K562 (cell line): ENCODE measurements at regions not wholly inside any gene's neighbourhood (a gene's known extent, or its start where the extent isn't known, plus 50 kb on each side); places are given as distances from the start of the nearest gene placed in this dataset.

Experiments used
- ATAC-seq: fragments of 200-7000 bp; cut with Tn5 transposase; 3 replicates; pipeline ENCODE4 v1.9.1; 2020; ENCODE audit warnings: moderate library complexity
- BruUV-seq: library from RNA; stranded (reverse); fragments of 400-500 nt; replicated peaks from 2 replicates; lab custom pipeline; 2021; lab: Mats Ljungman, UMichigan
- CTCF ChIA-PET: fragments of 300-600 bp; formaldehyde crosslinking; extraction: SDS; loops from one replicate; lab custom pipeline; 2021; ENCODE audit warnings: low intra/inter-chr PET ratio; lab: Yijun Ruan, JAX
- POLR2A ChIA-PET: fragments of 300-600, 350-650 bp; sonication (Branson Sonifier 250); formaldehyde crosslinking; extraction: SDS; loops from one replicate; lab custom pipeline; 2021; ENCODE audit warnings: antibody characterized with exemption, inconsistent platforms; lab: Yijun Ruan, JAX
- DNase-seq, 4 experiments: peaks; one replicate each; pipeline versions ENCODE4 v3.0.0 to v3.0.0-alpha.2; 2011 to 2018; ENCODE audit warnings: low spot score in 3 of 4, mixed read lengths in 3 of 4; ENCODE audit errors: extremely low read depth in 1 of 4
- FAIRE-seq: peaks from 2 replicates; lab custom pipeline; 2011; peaks lifted over from hg19 to GRCh38; lab: Jason Lieb, UNC
- H2AFZ ChIP-seq: 2 replicates; pipeline ENCODE4 v1.6.0; 2011; ENCODE audit warnings: low read depth, low read length, control low read depth, inconsistent platforms
- H3K27ac ChIP-seq: fragments of 200-600 bp; 3 replicates; pipeline ENCODE4 v1.8.0; 2011; ENCODE audit warnings: low read depth, mild to moderate bottlenecking, control low read depth, inconsistent platforms, low read length, moderate library complexity, mixed read lengths; ENCODE audit errors: extremely low read depth
- H3K27me3 ChIP-seq, 2 experiments: fragments of 300-600 bp in 1 of 2; 2 replicates in 1 of 2; 3 replicates in 1 of 2; pipeline versions ENCODE4 v1.6.0 to v1.8.0; 2011; ENCODE audit warnings: inconsistent platforms in 2 of 2, low read length in 2 of 2, mild to moderate bottlenecking in 1 of 2, mixed read lengths in 1 of 2, moderate library complexity in 1 of 2; ENCODE audit not compliant: control insufficient read depth in 2 of 2, insufficient read depth in 2 of 2
- H3K36me3 ChIP-seq: fragments of 300-600 bp; 3 replicates; pipeline ENCODE4 v1.8.0; 2011; ENCODE audit warnings: mild to moderate bottlenecking, low read length, inconsistent platforms; ENCODE audit not compliant: control insufficient read depth, insufficient read depth
- H3K4me1 ChIP-seq, 2 experiments: fragments of 200-600 bp in 1 of 2; replicated peaks in 1 of 2; 2 replicates in 1 of 2; 3 replicates in 1 of 2; pipeline versions ENCODE4 v1.5.1 to v1.8.0; 2011; ENCODE audit warnings: inconsistent platforms in 2 of 2, low read length in 2 of 2, mild to moderate bottlenecking in 1 of 2, mixed read lengths in 1 of 2, moderate library complexity in 1 of 2; ENCODE audit not compliant: control insufficient read depth in 2 of 2, insufficient read depth in 2 of 2
- H3K4me2 ChIP-seq: 2 replicates; pipeline ENCODE4 v1.6.1; 2011; ENCODE audit warnings: low read length, control low read depth, inconsistent platforms, mixed read lengths; ENCODE audit not compliant: insufficient read depth
- H3K4me3 ChIP-seq: fragments of 200-600 bp; sonication (generic), shearing (Covaris generic); 2 replicates; pipeline ENCODE4 v1.5.1; 2016; ENCODE audit warnings: control low read depth, inconsistent platforms
- H3K79me2 ChIP-seq: fragments of 200-600 bp; 3 replicates; pipeline ENCODE4 v1.8.0; 2011; ENCODE audit warnings: low read length, inconsistent platforms; ENCODE audit not compliant: control insufficient read depth, insufficient read depth
- H3K9ac ChIP-seq, 2 experiments: 2 replicates each; pipeline versions ENCODE4 v1.6.0 to v1.6.1; 2011; ENCODE audit warnings: low read depth in 2 of 2, low read length in 2 of 2, control low read depth in 1 of 2, inconsistent platforms in 1 of 2, mild to moderate bottlenecking in 1 of 2, mixed read lengths in 1 of 2; ENCODE audit not compliant: insufficient read depth in 1 of 2
- H3K9me1 ChIP-seq: one replicate; pipeline ENCODE4 v1.6.0; 2011; ENCODE audit warnings: inconsistent platforms, mild to moderate bottlenecking, low read length, moderate library complexity; ENCODE audit not compliant: control insufficient read depth, insufficient read depth
- H3K9me3 ChIP-seq: replicated peaks from 2 replicates; pipeline ENCODE4 v1.5.1; 2011; ENCODE audit warnings: low read depth, low read length, inconsistent platforms; ENCODE audit not compliant: control insufficient read depth, insufficient read depth
- H4K20me1 ChIP-seq: replicated peaks from 2 replicates; pipeline ENCODE4 v1.6.1; 2011; ENCODE audit warnings: low read length, inconsistent platforms, mixed read lengths; ENCODE audit not compliant: control insufficient read depth, insufficient read depth
- GABPB1 ChIP-seq: sonication (generic); formaldehyde crosslinking; IDR thresholded peaks from 2 replicates; pipeline ENCODE4 v1.8.0; 2022; ENCODE audit warnings: mild to moderate bottlenecking, missing genetic modification reagents
- HEY1 ChIP-seq: fragments of 250-450 bp; sonication (Bioruptor Pico); IDR thresholded peaks from 2 replicates; pipeline ENCODE4 v1.5.0; 2020; ENCODE audit warnings: mild to moderate bottlenecking, moderate library complexity, borderline replicate concordance
- IFI16 ChIP-seq: fragments of 250-450 bp; sonication (Bioruptor Pico); IDR thresholded peaks from 2 replicates; pipeline ENCODE4 v2.1.2; 2022; ENCODE audit warnings: mild to moderate bottlenecking, inconsistent platforms
- KDM4B ChIP-seq, 2 experiments: fragments of 450-650 bp in 1 of 2; sonication (generic) in 1 of 2; IDR thresholded peaks; 2 replicates each; pipeline ENCODE4 v1.6.1; 2016 to 2017; ENCODE audit warnings: borderline replicate concordance in 2 of 2, antibody characterized with exemption in 1 of 2, low read depth in 1 of 2, mild to moderate bottlenecking in 1 of 2
- NR1H2 ChIP-seq: sonication (generic); formaldehyde crosslinking; IDR thresholded peaks from 2 replicates; pipeline ENCODE4 v1.4.0; 2020; ENCODE audit warnings: mild to moderate bottlenecking, missing genetic modification reagents
- PML ChIP-seq: IDR thresholded peaks from 2 replicates; pipeline ENCODE4 v1.6.1; 2012; ENCODE audit warnings: low read length, inconsistent platforms
- SIRT6 ChIP-seq: IDR thresholded peaks from one replicate; pipeline ENCODE4 v1.6.1; 2012; ENCODE audit warnings: low read depth, mild to moderate bottlenecking, control low read depth, inconsistent platforms, low read length, moderate library complexity
- SMARCA4 ChIP-seq: fragments of 450-650 bp; IDR thresholded peaks from 2 replicates; pipeline ENCODE4 v1.6.1; 2016
- STAG1 ChIP-seq: sonication (generic); formaldehyde crosslinking; IDR thresholded peaks from 2 replicates; pipeline ENCODE4 v1.5.0; 2020; ENCODE audit warnings: missing genetic modification reagents, borderline replicate concordance
- XRCC4 ChIP-seq: IDR thresholded peaks from one replicate; pipeline ENCODE4 v1.6.1; 2011; ENCODE audit not compliant: insufficient read depth, insufficient read length; ENCODE audit errors: extremely low read depth
- ZNF408 ChIP-seq: fragments of 250-450 bp; sonication (Bioruptor Pico); IDR thresholded peaks from 2 replicates; pipeline ENCODE4 v1.4.0; 2020; ENCODE audit warnings: low read depth, mild to moderate bottlenecking, moderate library complexity
- ZSCAN29 ChIP-seq: fragments of 450-650 bp; IDR thresholded peaks from 2 replicates; pipeline ENCODE4 v1.6.1; 2017
- WGBS: fragments of 100-300 bp; shearing (Covaris generic); methylation state at CpG from one replicate; pipeline ENCODE4 v1.1.6; 2016; ENCODE audit warnings: low coverage, mixed read lengths; ENCODE audit not compliant: insufficient coverage; ENCODE audit errors: missing lambda C conversion rate; 5-methylcytosine and 5-hydroxymethylcytosine counted together
- in situ Hi-C: fragments of 300-500 bp; cut with MboI; formaldehyde crosslinking; loops from 4 replicates; pipeline ENCODE4 v1.15.0; 2018; ENCODE audit warnings: inconsistent platforms, mixed read lengths
- intact Hi-C: fragments of 100-400 bp; cut with micrococcal nuclease; formaldehyde crosslinking; loops from 2 replicates; pipeline ENCODE4 v1.14.2; 2022
- TF ChIP-seq, protein P1 (sequence below), 2 experiments: fragments of 450-650 bp; formaldehyde crosslinking in 1 of 2; IDR thresholded peaks; 2 replicates each; pipeline versions ENCODE4 v1.4.0 to v1.6.1; 2014 to 2020; ENCODE audit warnings: mild to moderate bottlenecking in 2 of 2, borderline replicate concordance in 1 of 2, low read depth in 1 of 2

DNA sequence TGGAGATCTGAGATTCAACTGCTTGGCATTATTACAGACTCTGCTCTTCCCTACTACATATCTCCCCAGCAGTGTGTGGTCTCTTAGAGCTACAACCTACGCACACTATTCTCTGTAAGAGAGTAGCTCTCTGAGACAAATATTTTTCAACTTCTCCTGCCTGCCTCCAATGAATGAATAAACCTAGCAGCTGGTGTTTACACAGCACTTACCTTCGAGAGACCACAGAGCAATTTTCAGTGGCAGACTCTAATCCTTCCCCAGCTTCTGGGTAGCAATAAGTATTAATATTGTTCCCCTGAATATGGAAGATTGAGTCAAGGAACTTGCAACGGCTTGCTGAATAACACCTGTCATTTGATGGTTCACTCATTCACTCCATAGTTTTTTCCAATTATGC is 350.9 kb upstream of the SPAG17 start:
- DNase-seq (no peak), ATAC-seq (no peak), FAIRE-seq (no peak)
- no peaks in the 10 kb centered on the region for H3K4me1 ChIP-seq
- H3K4me3 ChIP-seq = no peak overlapping the region
- no peaks in the 10 kb centered on the region for H3K79me2 ChIP-seq
- CTCF ChIA-PET = no interaction called here
- no peak overlapping the region for H3K27ac ChIP-seq
- no peaks in the 10 kb centered on the region for H3K9me1 ChIP-seq
- no peak overlapping the region for H3K9ac ChIP-seq
- H3K4me2 ChIP-seq = no peak overlapping the region
- no peaks in the 10 kb centered on the region for H3K36me3 ChIP-seq
- POLR2A ChIA-PET = interaction anchor here (0.7 kb wide), 1 partner anchor 18 kb away, joined by 3 read pairs; no protein-coding TSS in a partner anchor
- H3K9me3 ChIP-seq = no peaks in the 10 kb centered on the region
- no peak for TF ChIP-seq ZNF408
- no peak for TF ChIP-seq NR1H2 (CRISPR knock-in tag)
- TF ChIP-seq IFI16 (CRISPR knock-in tag) = no peak
- no peak for TF ChIP-seq GABPB1
- no peak for TF ChIP-seq PML
- TF ChIP-seq, protein P1, sequence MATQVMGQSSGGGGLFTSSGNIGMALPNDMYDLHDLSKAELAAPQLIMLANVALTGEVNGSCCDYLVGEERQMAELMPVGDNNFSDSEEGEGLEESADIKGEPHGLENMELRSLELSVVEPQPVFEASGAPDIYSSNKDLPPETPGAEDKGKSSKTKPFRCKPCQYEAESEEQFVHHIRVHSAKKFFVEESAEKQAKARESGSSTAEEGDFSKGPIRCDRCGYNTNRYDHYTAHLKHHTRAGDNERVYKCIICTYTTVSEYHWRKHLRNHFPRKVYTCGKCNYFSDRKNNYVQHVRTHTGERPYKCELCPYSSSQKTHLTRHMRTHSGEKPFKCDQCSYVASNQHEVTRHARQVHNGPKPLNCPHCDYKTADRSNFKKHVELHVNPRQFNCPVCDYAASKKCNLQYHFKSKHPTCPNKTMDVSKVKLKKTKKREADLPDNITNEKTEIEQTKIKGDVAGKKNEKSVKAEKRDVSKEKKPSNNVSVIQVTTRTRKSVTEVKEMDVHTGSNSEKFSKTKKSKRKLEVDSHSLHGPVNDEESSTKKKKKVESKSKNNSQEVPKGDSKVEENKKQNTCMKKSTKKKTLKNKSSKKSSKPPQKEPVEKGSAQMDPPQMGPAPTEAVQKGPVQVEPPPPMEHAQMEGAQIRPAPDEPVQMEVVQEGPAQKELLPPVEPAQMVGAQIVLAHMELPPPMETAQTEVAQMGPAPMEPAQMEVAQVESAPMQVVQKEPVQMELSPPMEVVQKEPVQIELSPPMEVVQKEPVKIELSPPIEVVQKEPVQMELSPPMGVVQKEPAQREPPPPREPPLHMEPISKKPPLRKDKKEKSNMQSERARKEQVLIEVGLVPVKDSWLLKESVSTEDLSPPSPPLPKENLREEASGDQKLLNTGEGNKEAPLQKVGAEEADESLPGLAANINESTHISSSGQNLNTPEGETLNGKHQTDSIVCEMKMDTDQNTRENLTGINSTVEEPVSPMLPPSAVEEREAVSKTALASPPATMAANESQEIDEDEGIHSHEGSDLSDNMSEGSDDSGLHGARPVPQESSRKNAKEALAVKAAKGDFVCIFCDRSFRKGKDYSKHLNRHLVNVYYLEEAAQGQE (IDR thresholded peaks at IDR 0.05; ENCODE audit: borderline replicate concordance) = no peak
- TF ChIP-seq, protein P1 (CRISPR knock-in tag; IDR thresholded peaks at IDR 0.05; ENCODE audit: low read depth) = no peak
- no peak for TF ChIP-seq STAG1 (CRISPR knock-in tag)
- no peak for TF ChIP-seq SIRT6
- TF ChIP-seq KDM4B (IDR thresholded peaks at IDR 0.05; ENCODE audit: borderline replicate concordance in 2 of 2, low read depth in 1 of 2) = no peak
- no peak for TF ChIP-seq ZSCAN29
- TF ChIP-seq HEY1 = no peak
- no peak for TF ChIP-seq SMARCA4
- TF ChIP-seq XRCC4 = no peak
- no peaks in the 10 kb centered on the region for H4K20me1 ChIP-seq
- in situ Hi-C loops (no loop called here), intact Hi-C loops (no loop called here)
- no peaks in the 10 kb centered on the region for H3K27me3 ChIP-seq
- 0% methylated on average over 3 of the region's 3 CpGs for WGBS
- no peak overlapping the region for H2AFZ ChIP-seq
- BruUV-seq = no TSS peak
